Progenitor cell of endocrine pancreas (in vitro differentiated cells): ENCODE measurements at regions not wholly inside any gene's neighbourhood (a gene's known extent, or its start where the extent isn't known, plus 50 kb on each side); places are given as distances from the start of the nearest gene placed in this dataset. TPM values are rescaled to one million over a fixed set of nuclear protein-coding genes. Genes with fewer than 3 reads are reported as not detected.

Experiments used
- DNase-seq: peaks from one replicate; pipeline ENCODE4 v3.0.0; 2021; ENCODE audit warnings: low spot score; ENCODE audit not compliant: unreplicated experiment
- H3K27ac Mint-ChIP-seq: 2 replicates; pipeline ENCODE4 v1.8.0; 2021; ENCODE audit warnings: mild to moderate bottlenecking, moderate library complexity, mixed read lengths
- H3K27me3 Mint-ChIP-seq: 2 replicates; pipeline ENCODE4 v1.8.0; 2021; ENCODE audit warnings: mixed read lengths
- H3K36me3 Mint-ChIP-seq: 2 replicates; pipeline ENCODE4 v1.8.0; 2022; ENCODE audit warnings: mixed read lengths; ENCODE audit not compliant: insufficient read depth
- H3K4me1 Mint-ChIP-seq: 2 replicates; pipeline ENCODE4 v1.8.0; 2021; ENCODE audit warnings: low read depth, mixed read lengths
- H3K4me3 Mint-ChIP-seq: 2 replicates; pipeline ENCODE4 v1.8.0; 2021; ENCODE audit warnings: low read depth, mild to moderate bottlenecking, moderate library complexity, mixed read lengths
- H3K9me3 Mint-ChIP-seq: 2 replicates; pipeline ENCODE4 v1.8.0; 2021; ENCODE audit warnings: low read depth, mixed read lengths
- CTCF ChIP-seq: fragments of 200-600 bp; sonication (generic); IDR thresholded peaks from one replicate; pipeline ENCODE4 v1.5.0; 2021; ENCODE audit warnings: antibody characterized with exemption, mild to moderate bottlenecking; ENCODE audit not compliant: unreplicated experiment
- microRNA-seq: library from miRNA; unstranded; fragments of <30 nt; microRNA quantifications from one replicate; pipeline ENCODE4 v1.1.0, GENCODE V29; 2020; ENCODE audit warnings: borderline number of aligned reads; ENCODE audit not compliant: unreplicated experiment

DNA sequence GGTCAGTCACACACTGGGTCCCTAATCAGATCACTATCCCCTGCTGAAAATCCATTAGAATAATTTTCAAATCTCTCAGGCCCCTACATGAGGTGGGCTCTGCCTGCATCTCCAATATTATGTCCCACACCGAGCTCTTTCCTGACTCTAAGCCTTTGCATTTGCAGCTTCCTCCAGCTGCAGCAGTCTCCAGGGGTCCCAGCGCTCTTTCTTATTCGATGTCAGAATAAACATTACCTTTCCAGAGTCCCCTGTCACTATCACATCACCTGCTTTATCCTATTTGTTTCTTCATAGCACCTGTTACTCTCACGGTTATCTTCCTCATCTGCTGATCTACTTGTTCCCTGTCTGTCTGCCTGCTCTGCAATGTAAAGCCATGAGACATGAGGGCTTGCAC lies 57.3 kb upstream of the MON1B start:
- Mint-ChIP-seq H3K4me1 (peaks cover 16% of the 10 kb centered on the region), H3K27me3 (peaks cover 5% of the 10 kb centered on the region), H3K4me3 (no peak overlapping the region), H3K36me3 (no peaks in the 10 kb centered on the region), H3K27ac (no peak overlapping the region), H3K9me3 (peaks cover 5% of the 10 kb centered on the region)
- no peak for DNase-seq
- TF ChIP-seq CTCF, result no peak

DNA sequence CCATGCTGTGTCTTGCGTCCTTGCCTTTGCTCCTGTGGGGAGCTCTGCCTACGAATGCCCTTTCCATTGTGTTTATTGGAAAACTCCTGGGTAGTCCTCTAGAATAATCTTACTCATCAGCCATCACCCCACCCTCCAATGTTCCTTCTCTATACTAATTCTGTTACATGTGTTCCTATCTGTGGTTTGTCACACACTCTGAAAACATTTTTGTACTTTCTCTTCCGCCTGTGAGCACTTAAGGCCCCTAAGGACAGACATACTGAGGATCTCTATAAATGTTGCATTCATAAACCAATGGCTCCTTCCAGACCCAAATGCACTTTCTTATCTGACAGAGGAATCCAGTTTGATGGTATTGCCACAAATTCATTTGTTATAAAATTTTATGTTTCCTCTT lies 53.9 kb upstream of the MON1B start:
- Mint-ChIP-seq H3K27me3 (peaks cover 5% of the 10 kb centered on the region), H3K4me3 (no peak overlapping the region), H3K36me3 (no peaks in the 10 kb centered on the region), H3K27ac (no peak overlapping the region), H3K4me1 (peaks cover 5% of the 10 kb centered on the region), H3K9me3 (peaks cover 5% of the 10 kb centered on the region)
- no peak for DNase-seq
- TF ChIP-seq CTCF, result no peak

Small RNAs in the stretch of these regions (microRNA-seq; reads per million reads assigned to microRNA genes)
- not detected for gene MIR4719
